GM21786 (cell line): ENCODE measurements at regions not wholly inside any gene's neighbourhood (a gene's known extent, or its start where the extent isn't known, plus 50 kb on each side); places are given as distances from the start of the nearest gene placed in this dataset.
"Not testable (repeated sequence)": the region's sequence is repeated elsewhere in the genome, so short reads cannot be mapped to it uniquely, and the experiment has no call there.

Experiments used
- ATAC-seq: cut with Tn5 transposase; IDR thresholded peaks from one replicate; pipeline ENCODE4 v1.9.1; 2021; ENCODE audit not compliant: unreplicated experiment

DNA sequence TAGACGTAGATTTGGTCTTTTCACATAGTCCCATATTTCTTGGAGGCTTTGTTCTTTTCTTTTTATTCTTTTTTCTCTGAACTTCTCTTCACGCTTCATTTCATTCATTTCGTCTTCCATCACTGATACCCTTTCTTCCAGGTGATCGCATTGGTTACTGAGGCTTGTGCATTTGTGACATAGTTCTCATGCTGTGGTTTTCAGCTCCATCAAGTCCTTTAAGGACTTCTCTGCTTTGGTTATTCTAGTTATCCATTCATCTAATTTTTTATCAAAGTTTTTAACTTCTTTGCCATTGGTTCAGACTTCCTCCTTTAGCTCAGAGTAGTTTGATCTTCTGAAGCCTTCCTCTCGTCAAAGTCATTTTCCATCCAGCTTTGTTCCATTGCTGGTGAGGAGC lies 125.8 kb downstream of the PRL start:
- not testable (repeated sequence) for ATAC-seq

DNA sequence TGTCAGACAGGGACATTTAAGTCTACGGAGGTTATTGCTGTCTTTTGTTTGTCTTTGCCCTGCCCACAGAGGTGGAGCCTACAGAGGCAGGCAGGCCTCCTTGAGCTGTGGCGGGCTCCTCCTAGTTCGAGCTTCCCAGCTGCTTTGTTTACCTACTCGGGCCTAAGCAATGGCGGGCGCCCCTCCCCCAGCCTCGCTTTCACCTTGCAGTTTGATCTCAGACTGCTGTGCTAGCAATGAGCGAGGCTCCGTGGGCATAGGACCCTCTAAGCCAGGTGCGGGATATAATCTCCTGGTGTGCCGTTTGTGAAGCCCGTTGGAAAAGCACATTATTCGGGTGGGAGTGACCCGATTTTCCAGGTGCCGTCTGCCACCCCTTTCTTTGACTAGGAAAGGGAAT lies 125.0 kb downstream of the PRL start:
- ATAC-seq, result not testable (repeated sequence)

DNA sequence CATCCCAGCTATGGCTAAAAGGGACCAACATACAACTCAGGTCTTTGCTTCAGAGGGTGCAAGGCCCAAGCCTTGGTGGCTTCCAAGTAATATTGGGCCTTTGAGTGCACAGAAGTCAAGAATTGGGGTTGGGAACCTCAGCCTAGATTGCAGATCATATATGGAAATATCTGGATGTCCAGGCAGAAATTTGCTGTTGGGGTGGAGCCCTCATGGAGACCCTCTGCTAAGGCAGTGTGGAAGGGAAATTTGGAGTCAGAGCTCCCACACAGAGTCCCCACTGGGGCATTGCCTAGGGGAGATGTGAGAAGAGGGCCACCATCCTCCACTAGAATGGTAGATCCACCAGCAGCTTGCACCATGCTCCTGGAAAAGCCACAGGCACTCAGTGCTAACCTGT lies 123.5 kb downstream of the PRL start:
- ATAC-seq, result no peak

DNA sequence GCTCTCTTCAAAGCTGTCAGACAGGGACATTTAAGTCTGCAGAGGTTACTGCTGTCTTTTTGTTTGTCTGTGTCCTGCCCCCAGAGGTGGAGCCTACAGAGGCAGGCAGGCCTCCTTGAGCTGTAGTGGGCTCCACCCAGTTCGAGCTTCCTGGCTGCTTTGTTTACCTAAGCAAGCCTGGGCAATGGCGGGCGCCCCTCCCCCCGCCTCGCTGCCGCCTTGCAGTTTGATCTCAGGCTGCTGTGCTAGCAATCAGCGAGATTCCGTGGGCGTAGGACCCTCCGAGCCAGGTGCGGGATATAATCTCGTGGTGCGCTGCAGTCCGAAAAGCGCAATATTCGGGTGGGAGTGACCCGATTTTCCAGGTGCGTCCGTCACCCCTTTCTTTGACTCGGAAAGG lies 116.6 kb downstream of the PRL start:
- ATAC-seq, result not testable (repeated sequence)

GRCh38 chr6:22184371-22184770 lies 112.5 kb downstream of the PRL start:
- ATAC-seq, result no peak

DNA sequence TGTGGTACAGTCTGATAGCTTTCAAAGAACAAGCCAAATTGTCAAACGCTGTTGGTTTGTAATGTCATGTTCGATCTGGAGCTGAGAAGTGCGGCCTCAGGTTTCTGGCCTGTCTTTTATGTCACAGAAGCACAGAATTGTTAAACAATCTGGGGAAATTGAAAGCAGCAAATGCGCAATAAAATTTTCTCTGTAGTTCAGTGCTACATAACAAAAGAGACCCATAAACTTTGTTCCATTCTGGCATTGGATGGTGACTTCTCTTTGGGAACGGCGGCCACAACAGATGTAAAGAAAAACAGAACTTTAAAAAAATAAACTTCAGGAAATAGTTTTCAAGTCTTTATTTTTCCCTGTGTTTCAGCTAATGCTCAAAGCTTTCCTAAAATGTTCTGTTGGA lies 106.9 kb downstream of the PRL start:
- ATAC-seq, result no peak

DNA sequence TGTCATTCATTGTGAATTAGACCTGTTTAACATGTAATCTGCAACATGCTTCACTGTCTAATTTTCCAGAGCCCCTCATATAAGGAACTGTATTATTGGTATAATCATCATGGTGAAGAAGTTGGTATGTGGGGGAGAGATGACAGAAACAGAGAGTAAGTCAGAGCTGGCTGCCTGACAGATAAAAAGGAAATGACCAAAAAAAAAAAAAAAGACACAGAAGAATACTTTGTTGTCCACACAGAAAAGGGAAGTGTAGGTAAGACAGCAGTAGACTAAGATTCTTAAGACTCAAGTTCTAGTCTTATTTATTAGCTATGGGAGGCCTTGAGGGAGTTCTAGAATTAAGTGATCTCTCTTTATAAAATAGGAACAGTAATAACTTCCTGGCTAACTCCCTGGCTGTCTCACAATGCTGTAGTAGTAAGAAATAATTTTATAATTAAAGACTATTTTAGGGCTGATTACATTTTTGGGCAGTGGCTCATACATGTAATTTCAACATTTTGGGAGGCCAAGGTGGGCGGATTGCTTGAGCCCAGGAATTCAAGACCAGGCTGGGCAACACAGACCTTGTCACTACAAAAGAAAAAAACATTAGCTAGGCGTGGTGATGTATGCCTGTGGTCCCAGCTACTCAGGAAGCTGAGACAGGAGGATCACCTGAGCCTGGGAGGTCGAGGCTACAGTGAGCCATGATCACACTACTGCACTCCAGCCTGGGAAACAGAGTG lies 102.5 kb downstream of the PRL start:
- ATAC-seq, result no peak

DNA sequence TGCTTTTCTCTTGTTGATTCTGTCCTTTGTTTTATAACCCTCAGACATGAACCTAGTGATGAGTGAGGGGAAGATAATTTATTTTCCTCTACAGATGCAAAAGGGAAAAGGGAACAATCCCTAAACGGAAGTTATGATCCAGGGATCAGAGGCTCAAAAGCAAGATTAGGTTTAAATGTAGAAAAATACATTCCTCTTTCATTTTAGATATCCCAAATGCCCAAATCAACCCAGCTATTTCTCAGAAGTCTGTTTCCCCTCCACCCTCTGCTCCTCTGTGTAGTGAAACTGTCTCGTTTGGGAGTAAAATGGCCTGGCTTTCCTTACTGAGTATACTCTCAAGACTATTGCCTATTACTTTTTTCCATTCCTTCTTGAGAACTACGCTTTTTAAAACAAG lies 97.1 kb downstream of the PRL start:
- ATAC-seq, result no peak

DNA sequence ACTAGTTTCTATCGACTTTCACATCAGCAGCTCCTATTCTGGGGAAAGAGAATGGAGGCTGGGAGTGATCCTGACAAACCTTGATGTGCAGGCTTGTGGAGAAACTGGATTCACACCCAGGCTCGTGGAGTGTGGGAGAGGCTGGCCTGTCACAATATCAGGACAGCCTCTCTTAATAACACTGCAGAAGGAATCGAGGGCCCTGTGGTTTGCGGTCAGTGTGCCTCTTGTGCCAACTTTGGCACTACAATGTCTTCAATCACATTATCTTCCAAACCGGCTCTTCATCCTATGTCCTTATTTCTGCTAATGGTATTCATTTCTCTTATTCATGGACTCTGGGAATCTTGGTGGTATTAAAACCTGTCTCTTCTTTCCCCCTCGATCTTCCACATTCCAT lies 92.7 kb downstream of the PRL start:
- ATAC-seq, result no peak

DNA sequence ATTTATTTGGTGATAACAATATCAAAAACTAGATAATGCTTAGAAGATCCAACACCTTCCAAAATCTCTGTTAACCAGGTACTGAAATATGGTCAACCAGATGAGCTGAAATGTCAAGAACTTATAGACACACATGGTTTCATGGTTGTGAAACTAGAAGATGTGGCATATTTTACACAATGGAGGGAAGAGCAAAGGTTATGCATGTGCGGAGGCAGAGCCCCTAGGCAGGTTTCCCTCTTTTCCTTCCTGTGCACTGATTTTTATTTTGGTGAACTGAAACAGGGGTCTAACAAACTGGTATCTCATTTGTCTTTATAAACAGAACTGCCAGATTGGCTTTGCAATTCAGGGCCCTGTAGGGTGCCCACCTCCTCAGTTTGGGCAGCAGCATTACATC lies 91.6 kb downstream of the PRL start:
- ATAC-seq, result no peak

- no peak for ATAC-seq
Observed at GRCh38 chr6:22206106-22206505, 90.7 kb downstream of the PRL start.

GRCh38 chr6:22208026-22208425 lies 88.8 kb downstream of the PRL start:
- ATAC-seq, result no peak

DNA sequence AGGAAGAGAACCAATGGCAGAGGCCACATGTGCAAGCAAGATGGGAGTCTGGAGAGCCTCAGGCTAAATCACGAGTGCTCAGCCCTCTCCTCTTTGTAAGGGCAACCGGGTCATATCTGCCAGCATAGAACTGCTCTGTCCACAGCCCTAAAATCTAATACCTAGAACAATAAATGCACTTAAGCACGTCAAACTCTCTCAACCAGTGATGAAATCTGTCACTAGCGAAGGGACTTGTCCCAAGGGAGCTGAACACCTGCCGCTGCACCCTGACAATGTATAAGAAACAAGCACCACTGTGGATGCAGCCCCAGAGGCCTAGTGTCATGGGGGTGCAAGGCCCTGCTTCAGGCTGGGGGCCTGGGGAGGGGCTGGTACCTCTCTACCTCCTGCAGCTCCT lies 82.5 kb downstream of the PRL start:
- ATAC-seq, result no peak

- not testable (repeated sequence) for ATAC-seq
Observed at GRCh38 chr6:22215474-22215873, 81.4 kb downstream of the PRL start.

DNA sequence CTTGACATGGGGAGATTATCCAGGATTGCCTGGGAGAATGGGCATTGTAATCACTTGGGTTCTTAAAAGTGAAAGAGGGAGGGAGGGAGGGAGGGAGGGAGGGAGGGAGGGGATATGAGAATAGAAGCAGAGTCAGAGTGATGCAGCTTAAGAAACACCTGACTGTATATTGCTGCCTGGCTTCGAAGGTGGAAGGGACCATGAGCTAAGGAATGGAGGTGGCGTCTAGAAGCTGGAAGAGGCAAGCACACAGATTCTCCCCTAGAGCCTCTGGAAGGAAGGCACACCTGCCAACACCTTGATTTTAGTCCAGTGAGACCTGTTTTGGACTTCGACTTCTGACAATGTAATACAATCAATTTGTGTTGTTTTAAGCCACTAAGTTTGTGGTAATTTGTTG lies 78.4 kb downstream of the PRL start:
- ATAC-seq, result no peak

- ATAC-seq, result no peak
Observed at GRCh38 chr6:22219925-22220324, 76.9 kb downstream of the PRL start.

DNA sequence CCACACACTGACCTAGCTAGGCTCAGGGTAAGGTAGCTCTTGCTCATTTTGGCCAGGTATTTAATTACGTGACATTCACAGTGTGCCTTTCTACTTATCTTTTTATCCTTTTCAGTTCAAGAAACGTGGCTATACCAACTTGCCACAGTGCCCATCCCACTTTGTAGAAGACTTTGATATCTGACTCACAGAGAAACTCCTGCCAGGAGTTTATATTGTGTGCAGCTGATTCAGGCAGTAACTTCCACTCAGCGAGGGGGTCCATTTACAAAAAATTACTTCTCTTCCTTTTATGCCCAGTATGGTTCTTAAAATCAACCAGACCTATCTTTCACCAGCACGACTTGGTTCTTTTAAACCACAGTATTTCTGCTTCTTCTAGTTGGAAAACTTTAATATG lies 75.6 kb downstream of the PRL start:
- ATAC-seq, result no peak

DNA sequence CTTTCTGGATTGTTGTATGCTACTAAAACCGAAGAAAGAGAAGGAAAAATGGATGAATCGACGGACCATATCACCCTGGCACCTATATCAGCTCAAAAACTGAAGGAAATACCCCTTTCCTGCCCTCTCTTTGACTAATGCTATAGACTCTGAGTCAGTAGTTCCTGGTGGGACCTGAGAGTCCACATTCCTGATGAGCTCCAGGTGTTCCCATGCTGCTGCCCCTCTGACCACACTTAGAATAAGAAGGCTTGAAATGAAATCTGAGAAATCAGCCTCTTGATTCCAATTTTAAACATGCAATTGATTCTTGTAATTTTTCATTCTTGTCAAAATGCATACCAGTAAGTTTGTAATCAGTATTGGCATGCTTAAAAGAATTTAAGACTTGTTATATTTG lies 75.2 kb downstream of the PRL start:
- ATAC-seq, result no peak

- ATAC-seq, result no peak
Observed at GRCh38 chr6:22222469-22222868, 74.4 kb downstream of the PRL start.

- ATAC-seq, result no peak
Observed at GRCh38 chr6:22227824-22228610, 68.8 kb downstream of the PRL start.

DNA sequence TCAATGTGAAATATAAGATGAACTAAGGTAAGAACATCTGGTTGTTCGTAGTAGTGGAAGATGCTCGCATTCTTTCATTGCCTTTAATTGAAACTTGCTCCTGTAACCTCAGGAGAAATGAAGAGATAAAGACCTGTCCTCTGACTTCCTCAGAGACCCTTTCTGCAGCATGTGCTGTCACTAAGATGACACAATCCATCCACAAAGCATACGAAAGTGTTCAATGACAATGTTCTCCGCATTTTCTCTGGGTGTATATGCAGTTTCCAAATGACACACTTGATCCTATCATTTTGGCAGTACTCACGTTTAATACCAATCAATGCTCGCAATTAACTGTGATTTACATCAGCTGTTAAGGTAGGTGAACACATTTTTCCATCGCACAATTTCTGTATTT lies 65.8 kb downstream of the PRL start:
- ATAC-seq, result no peak

DNA sequence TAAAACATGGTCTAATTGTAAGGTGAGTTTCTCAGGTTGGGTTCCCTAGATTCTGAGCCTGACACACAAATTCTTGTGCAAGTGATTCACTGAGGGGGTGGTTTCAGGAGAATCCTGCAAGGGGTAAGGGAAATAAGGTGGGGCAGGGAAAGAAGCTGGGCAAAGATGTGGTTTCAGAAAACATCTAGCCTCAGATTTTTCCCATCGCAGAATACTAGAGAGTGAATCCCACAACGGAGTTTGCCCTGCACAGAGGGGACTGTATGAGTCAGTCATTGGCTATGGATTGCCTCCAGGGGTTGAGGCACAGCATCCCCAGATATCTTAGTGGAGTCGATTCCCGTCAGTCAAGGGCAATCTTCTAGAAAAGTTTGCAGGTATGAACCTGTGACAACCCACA lies 65.2 kb downstream of the PRL start:
- ATAC-seq, result no peak
